ENCODE measurements at regions not wholly inside any gene's neighbourhood (a gene's known extent, or its start where the extent isn't known, plus 50 kb on each side); places are given as distances from the start of the nearest gene placed in this dataset.

GRCh38 chr2:15863494-15864175 lies 76.7 kb upstream of the MYCN start:
- Mint-ChIP-seq H3K9me3 (peaks cover 7% of the 10 kb centered on the region), H3K27me3 (ENCODE audit: low read depth) (no peaks in the 10 kb centered on the region), H3K4me3 (no peak overlapping the region), H3K4me1 (peaks cover 25% of the 10 kb centered on the region), H3K36me3 (ENCODE audit: low read depth) (peaks cover 4% of the 10 kb centered on the region), H3K27ac (ENCODE audit: unreplicated experiment) (no peak overlapping the region)
- no peak for DNase-seq (ENCODE audit: low read depth, low spot score)
- TF ChIP-seq CTCF (conservative IDR thresholded peaks at IDR 0.05), result no peak

- Mint-ChIP-seq H3K4me3 (no peak overlapping the region), H3K27me3 (ENCODE audit: low read depth) (no peaks in the 10 kb centered on the region), H3K27ac (ENCODE audit: unreplicated experiment) (no peak overlapping the region), H3K9me3 (peaks cover 7% of the 10 kb centered on the region), H3K4me1 (peaks cover 19% of the 10 kb centered on the region), H3K36me3 (ENCODE audit: low read depth) (peaks cover 4% of the 10 kb centered on the region)
- no peak for DNase-seq (ENCODE audit: low read depth, low spot score)
- TF ChIP-seq CTCF (conservative IDR thresholded peaks at IDR 0.05), result no peak
Measured at GRCh38 chr2:15864176-15864769, 76.1 kb upstream of the MYCN start.

- no peaks in the 10 kb centered on the region for H3K27me3 Mint-ChIP-seq (ENCODE audit: low read depth)
- H3K4me1 Mint-ChIP-seq, result peaks cover 14% of the 10 kb centered on the region
- H3K27ac Mint-ChIP-seq (ENCODE audit: unreplicated experiment), result no peak overlapping the region
- TF ChIP-seq CTCF (conservative IDR thresholded peaks at IDR 0.05), result no peak
- H3K36me3 Mint-ChIP-seq (ENCODE audit: low read depth), result peaks cover 4% of the 10 kb centered on the region
- peaks cover 7% of the 10 kb centered on the region for H3K9me3 Mint-ChIP-seq
- no peak overlapping the region for H3K4me3 Mint-ChIP-seq
- DNase-seq (ENCODE audit: low read depth, low spot score), result no peak
Measured at GRCh38 chr2:15865923-15866322, 74.4 kb upstream of the MYCN start.

- no peak for DNase-seq (ENCODE audit: low read depth, low spot score)
- Mint-ChIP-seq H3K27me3 (ENCODE audit: low read depth) (no peaks in the 10 kb centered on the region), H3K4me1 (peaks cover 13% of the 10 kb centered on the region), H3K27ac (ENCODE audit: unreplicated experiment) (no peak overlapping the region), H3K4me3 (no peak overlapping the region), H3K9me3 (peaks cover 7% of the 10 kb centered on the region), H3K36me3 (ENCODE audit: low read depth) (peaks cover 4% of the 10 kb centered on the region)
- no peak for TF ChIP-seq CTCF (conservative IDR thresholded peaks at IDR 0.05)
Measured at GRCh38 chr2:15866563-15867193, 73.7 kb upstream of the MYCN start.

- TF ChIP-seq CTCF (conservative IDR thresholded peaks at IDR 0.05), result no peak
- H3K9me3 Mint-ChIP-seq, result peaks cover 7% of the 10 kb centered on the region
- no peak for DNase-seq (ENCODE audit: low read depth, low spot score)
- no peak overlapping the region for H3K27ac Mint-ChIP-seq (ENCODE audit: unreplicated experiment)
- peaks cover 4% of the 10 kb centered on the region for H3K36me3 Mint-ChIP-seq (ENCODE audit: low read depth)
- no peak overlapping the region for H3K4me3 Mint-ChIP-seq
- H3K4me1 Mint-ChIP-seq, result peaks cover 13% of the 10 kb centered on the region
- H3K27me3 Mint-ChIP-seq (ENCODE audit: low read depth), result no peaks in the 10 kb centered on the region
Measured at GRCh38 chr2:15867194-15868171, 72.9 kb upstream of the MYCN start.

Measured in neural crest cell (in vitro differentiated cells).